Activated CD8-positive, alpha-beta T cell treated with anti-CD3 and anti-CD28 coated beads for 36 hours (primary cell): ENCODE measurements at regions not wholly inside any gene's neighbourhood (a gene's known extent, or its start where the extent isn't known, plus 50 kb on each side); places are given as distances from the start of the nearest gene placed in this dataset.

Experiments
- ATAC-seq: fragments of 200-7000 bp; cut with Tn5 transposase; one replicate; pipeline ENCODE4 v1.10.0; 2021; ENCODE audit warnings: mild to moderate bottlenecking, moderate library complexity
- CTCF ChIA-PET: fragments of 350-600 bp; sonication (Branson Sonifier 250); formaldehyde crosslinking; loops from one replicate; lab custom pipeline; 2021; ENCODE audit warnings: antibody characterized with exemption; lab: Charles Lee
- POLR2A ChIA-PET: fragments of 350-600 bp; sonication (Branson Sonifier 250); formaldehyde crosslinking; loops from one replicate; lab custom pipeline; 2021; ENCODE audit warnings: antibody characterized with exemption; lab: Charles Lee
- DNase-seq: peaks from one replicate; pipeline ENCODE4 v3.0.0-alpha.2; 2020
- H3K27ac Mint-ChIP-seq: one replicate; pipeline ENCODE4 v1.8.0; 2021; ENCODE audit warnings: mild to moderate bottlenecking, mixed read lengths
- H3K27me3 Mint-ChIP-seq: one replicate; pipeline ENCODE4 v1.8.0; 2021; ENCODE audit warnings: mixed read lengths
- H3K36me3 Mint-ChIP-seq: one replicate; pipeline ENCODE4 v1.8.0; 2021; ENCODE audit warnings: low read depth, mixed read lengths
- H3K4me1 Mint-ChIP-seq: one replicate; pipeline ENCODE4 v1.8.0; 2021; ENCODE audit warnings: low read depth, mixed read lengths
- H3K4me3 Mint-ChIP-seq: one replicate; pipeline ENCODE4 v1.8.0; 2021; ENCODE audit warnings: mild to moderate bottlenecking, moderate library complexity, mixed read lengths
- H3K9me3 Mint-ChIP-seq: one replicate; pipeline ENCODE4 v1.8.0; 2021; ENCODE audit warnings: mixed read lengths
- CTCF ChIP-seq: fragments of 200-600 bp; IDR thresholded peaks from one replicate; pipeline ENCODE4 v1.8.0; 2022; ENCODE audit warnings: antibody characterized with exemption, mild to moderate bottlenecking
- intact Hi-C: fragments of 100-400 bp; cut with micrococcal nuclease; formaldehyde crosslinking; loops from one replicate; pipeline ENCODE4 v1.10.0; 2022

DNA sequence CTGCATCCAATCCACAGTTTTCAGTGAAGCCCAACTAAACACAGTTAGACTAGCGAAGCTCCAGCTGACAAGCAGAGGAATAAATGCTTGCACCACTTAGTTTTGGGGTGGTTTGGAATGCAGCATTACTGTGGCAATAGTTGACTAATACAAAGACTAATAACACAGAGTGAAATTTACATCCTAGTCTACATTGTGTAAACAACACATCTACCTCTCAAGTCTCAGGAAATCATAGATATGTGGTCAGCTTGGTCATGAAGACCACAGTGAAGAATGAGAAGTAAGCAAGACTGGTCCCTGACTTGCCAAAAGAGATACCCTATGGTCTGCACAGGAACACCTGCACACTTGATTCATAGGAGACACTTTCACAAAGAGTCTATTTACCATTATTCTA is 155.1 kb upstream of the TANK start:
- H3K9me3 Mint-ChIP-seq = no peaks in the 10 kb centered on the region
- ChIA-PET POLR2A (interaction anchor here (1.1 kb wide), 1 partner anchor 10 kb away, joined by 3 read pairs; no protein-coding TSS in a partner anchor), CTCF (interaction anchor here (1.3 to 3.7 kb wide), 4 partner anchors 10 to 895 kb away, joined by 5 to 28 read pairs (median 14); no protein-coding TSS in a partner anchor)
- H3K27ac Mint-ChIP-seq = no peak overlapping the region
- no peak for TF ChIP-seq CTCF
- peaks cover 11% of the 10 kb centered on the region for H3K27me3 Mint-ChIP-seq
- H3K4me3 Mint-ChIP-seq = no peak overlapping the region
- no peak for ATAC-seq
- H3K36me3 Mint-ChIP-seq = no peaks in the 10 kb centered on the region
- H3K4me1 Mint-ChIP-seq = no peaks in the 10 kb centered on the region
- intact Hi-C loops = no loop called here
- DNase-seq = no peak

- Mint-ChIP-seq H3K4me3 (no peak overlapping the region), H3K36me3 (no peaks in the 10 kb centered on the region), H3K27me3 (peaks cover 13% of the 10 kb centered on the region), H3K9me3 (no peaks in the 10 kb centered on the region), H3K27ac (no peak overlapping the region), H3K4me1 (no peaks in the 10 kb centered on the region)
- DNase-seq = no peak
- CTCF ChIA-PET = no interaction called here
- POLR2A ChIA-PET = no interaction called here
- intact Hi-C loops = no loop called here
- TF ChIP-seq CTCF = no peak
- ATAC-seq = no peak
Observed at GRCh38 chr2:161008311-161008710, 151.9 kb upstream of the TANK start.

- H3K36me3 Mint-ChIP-seq = no peaks in the 10 kb centered on the region
- POLR2A ChIA-PET = no interaction called here
- no peak overlapping the region for H3K4me3 Mint-ChIP-seq
- DNase-seq = no peak
- no peaks in the 10 kb centered on the region for H3K4me1 Mint-ChIP-seq
- no peak overlapping the region for H3K27ac Mint-ChIP-seq
- intact Hi-C loops = no loop called here
- H3K9me3 Mint-ChIP-seq = peaks cover 5% of the 10 kb centered on the region
- peaks cover 9% of the 10 kb centered on the region for H3K27me3 Mint-ChIP-seq
- CTCF ChIA-PET = interaction anchor here (1.2 kb wide), 1 partner anchor 52 kb away, joined by 3 read pairs; no protein-coding TSS in a partner anchor
- ATAC-seq = no peak
- no peak for TF ChIP-seq CTCF
Observed at GRCh38 chr2:161010503-161011015, 149.7 kb upstream of the TANK start.

GRCh38 chr2:161017780-161018470 is 142.3 kb upstream of the TANK start:
- no peak for TF ChIP-seq CTCF
- ChIA-PET POLR2A (no interaction called here), CTCF (no interaction called here)

GRCh38 chr2:161019311-161019710 is 140.9 kb upstream of the TANK start:
- H3K36me3 Mint-ChIP-seq = no peaks in the 10 kb centered on the region
- peaks cover 2% of the 10 kb centered on the region for H3K27me3 Mint-ChIP-seq
- no peak for ATAC-seq
- intact Hi-C loops = no loop called here
- CTCF ChIA-PET = interaction anchor here (1.4 kb wide), 1 partner anchor 16 kb away, joined by 5 read pairs; no protein-coding TSS in a partner anchor
- POLR2A ChIA-PET = no interaction called here
- H3K27ac Mint-ChIP-seq = no peak overlapping the region
- no peak for DNase-seq
- H3K9me3 Mint-ChIP-seq = peaks cover 6% of the 10 kb centered on the region
- TF ChIP-seq CTCF = no peak
- no peaks in the 10 kb centered on the region for H3K4me1 Mint-ChIP-seq
- H3K4me3 Mint-ChIP-seq = no peak overlapping the region

More at GRCh38 chr2:161017780-161018470, 142.3 kb upstream of the TANK start:
- Mint-ChIP-seq H3K27ac (no peak overlapping the region), H3K4me3 (no peak overlapping the region), H3K4me1 (no peaks in the 10 kb centered on the region), H3K27me3 (peaks cover 2% of the 10 kb centered on the region), H3K36me3 (no peaks in the 10 kb centered on the region), H3K9me3 (peaks cover 6% of the 10 kb centered on the region)
- intact Hi-C loops = no loop called here
- DNase-seq = no peak
- no peak for ATAC-seq
